GM21576 (cell line): ENCODE measurements at regions not wholly inside any gene's neighbourhood (a gene's known extent, or its start where the extent isn't known, plus 50 kb on each side); places are given as distances from the start of the nearest gene placed in this dataset.

Source experiments
- ATAC-seq: cut with Tn5 transposase; IDR thresholded peaks from one replicate; pipeline ENCODE4 v1.9.1; 2021; ENCODE audit warnings: mild to moderate bottlenecking, moderate library complexity; ENCODE audit not compliant: unreplicated experiment

GRCh38 chr1:38244218-38244845 is 197.7 kb upstream of the POU3F1 start:
- no peak for ATAC-seq

GRCh38 chr1:38243106-38243505 is 196.5 kb upstream of the POU3F1 start:
- ATAC-seq, result no peak

- no peak for ATAC-seq
Observed at GRCh38 chr1:38242506-38242905, 195.9 kb upstream of the POU3F1 start.

GRCh38 chr1:38241594-38242334 is 195.2 kb upstream of the POU3F1 start:
- no peak for ATAC-seq

GRCh38 chr1:38240618-38241017 is 194.0 kb upstream of the POU3F1 start:
- no peak for ATAC-seq

GRCh38 chr1:38239258-38239835 is 192.8 kb upstream of the POU3F1 start:
- ATAC-seq, result no peak

- no peak for ATAC-seq
Observed at GRCh38 chr1:38238294-38238693, 191.7 kb upstream of the POU3F1 start.

- no peak for ATAC-seq
Observed at GRCh38 chr1:38235705-38236104, 189.1 kb upstream of the POU3F1 start.

- ATAC-seq, result no peak
Observed at GRCh38 chr1:38231941-38232340, 185.3 kb upstream of the POU3F1 start.

GRCh38 chr1:38228718-38229117 is 182.1 kb upstream of the POU3F1 start:
- no peak for ATAC-seq

GRCh38 chr1:38225745-38226144 is 179.2 kb upstream of the POU3F1 start:
- ATAC-seq, result no peak

GRCh38 chr1:38223391-38223790 is 176.8 kb upstream of the POU3F1 start:
- ATAC-seq, result no peak

- ATAC-seq, result no peak
Observed at GRCh38 chr1:38222891-38223290, 176.3 kb upstream of the POU3F1 start.

- ATAC-seq, result no peak
Observed at GRCh38 chr1:38221006-38221649, 174.5 kb upstream of the POU3F1 start.

GRCh38 chr1:38217316-38217715 is 170.7 kb upstream of the POU3F1 start:
- ATAC-seq, result no peak

GRCh38 chr1:38213646-38214434 is 167.2 kb upstream of the POU3F1 start:
- no peak for ATAC-seq

- ATAC-seq, result no peak
Observed at GRCh38 chr1:38210895-38211177, 164.2 kb upstream of the POU3F1 start.

- no peak for ATAC-seq
Observed at GRCh38 chr1:38210021-38210894, 163.7 kb upstream of the POU3F1 start.

GRCh38 chr1:38208716-38209632 is 162.4 kb upstream of the POU3F1 start:
- ATAC-seq, result no peak
